Head of caudate nucleus (tissue), 42 donors: ENCODE measurements at regions not wholly inside any gene's neighbourhood (a gene's known extent, or its start where the extent isn't known, plus 50 kb on each side); places are given as distances from the start of the nearest gene placed in this dataset.

Source experiments
- DNase-seq, 42 donors: peaks; one replicate each; pipeline versions ENCODE4 v3.0.0 to v3.0.0-alpha.2; 2020 to 2021; ENCODE audit warnings: mixed read lengths in 7 of 42
- intact Hi-C: fragments of 100-400 bp; cut with DNase I; formaldehyde crosslinking; loops from one replicate; pipeline ENCODE4 v1.15.0; 2022

GRCh38 chr6:71106276-71106675 lies 149.4 kb upstream of the B3GAT2 start:
- intact Hi-C loops = no loop called here
- no peak for DNase-seq

GRCh38 chr6:71107911-71108420 lies 151.1 kb upstream of the B3GAT2 start:
- DNase-seq = peak in 5 of 42 donors; percentile 7 to 20 (median 10)
- intact Hi-C loops = no loop called here

DNA sequence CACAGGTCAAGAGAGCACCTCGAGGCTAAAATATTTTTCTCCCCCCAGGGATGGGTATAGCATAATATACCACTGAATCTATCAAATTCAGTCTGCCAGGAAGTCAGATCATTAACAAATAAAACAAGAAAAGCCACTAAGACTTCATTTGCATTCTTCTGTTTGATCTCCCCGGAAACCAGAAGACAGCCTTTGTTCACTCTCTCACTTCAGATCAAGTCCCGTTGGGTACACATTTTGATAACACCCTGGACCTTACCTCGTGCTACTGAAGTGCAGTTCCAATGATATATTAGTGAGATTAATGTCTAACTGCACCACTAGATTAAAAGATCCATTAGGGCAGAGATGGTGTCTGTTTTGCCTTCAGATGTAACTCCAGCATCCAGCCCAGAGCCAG lies 157.7 kb upstream of the B3GAT2 start:
- intact Hi-C loops = no loop called here
- no peak for DNase-seq

DNA sequence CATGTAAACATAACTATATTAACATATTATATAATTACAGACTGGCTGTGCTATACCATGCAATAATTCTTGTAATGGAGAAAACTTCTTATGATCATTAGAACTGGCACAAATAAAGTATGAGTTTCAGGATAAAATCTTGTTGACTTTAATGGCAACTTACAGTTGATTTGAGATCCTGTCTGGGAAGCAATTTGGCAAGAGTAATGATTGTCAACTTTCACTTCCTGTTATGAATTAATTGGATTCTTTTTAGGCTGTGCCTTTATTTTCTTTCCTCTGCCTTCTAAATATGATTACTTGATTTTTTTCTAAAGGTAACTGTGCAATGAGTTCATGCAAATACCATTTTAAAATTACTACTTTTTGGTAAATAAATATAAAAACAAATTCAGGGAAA lies 158.1 kb upstream of the B3GAT2 start:
- intact Hi-C loops = no loop called here
- DNase-seq = no peak

DNA sequence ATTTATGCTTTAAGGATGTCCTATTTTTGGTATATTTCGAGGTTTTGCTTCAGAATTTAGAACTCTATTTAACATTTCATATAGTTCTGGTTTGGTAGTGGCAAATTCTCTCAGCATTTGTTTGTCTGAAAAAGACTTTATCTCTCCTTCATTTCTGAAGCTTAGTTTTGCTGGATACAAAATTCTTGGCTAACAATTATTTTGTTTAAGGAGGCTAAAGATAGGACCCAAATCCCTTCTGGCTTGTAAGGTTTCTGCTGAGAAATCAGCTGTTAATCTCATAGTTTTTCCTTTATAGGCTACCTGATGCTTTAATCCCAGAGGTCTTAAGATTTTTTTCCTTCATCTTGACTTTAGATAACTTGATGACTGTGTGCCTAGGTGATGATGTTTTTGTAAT lies 162.7 kb upstream of the B3GAT2 start:
- no peak for DNase-seq
- intact Hi-C loops = no loop called here

DNA sequence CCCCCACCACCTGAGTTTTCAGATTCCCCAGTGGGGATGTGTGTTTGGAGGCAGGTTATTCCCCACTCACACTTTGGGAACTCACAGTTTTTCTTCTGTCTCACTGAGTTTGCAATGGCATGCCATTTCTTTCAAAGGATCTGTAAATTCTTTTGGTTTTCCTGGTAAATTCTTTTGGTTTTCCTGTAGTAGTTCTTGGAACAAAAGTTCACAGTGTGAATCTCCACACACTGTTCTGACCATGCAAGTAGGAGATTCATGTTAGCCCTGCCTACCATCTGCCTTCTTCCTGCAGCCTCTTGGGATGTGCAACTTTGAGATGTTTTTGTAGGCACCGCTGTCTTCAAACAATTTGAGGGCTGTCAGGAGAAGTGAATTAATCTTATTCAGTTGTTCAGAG lies 165.6 kb upstream of the OGFRL1 start:
- DNase-seq = no peak
- intact Hi-C loops = no loop called here

GRCh38 chr6:71124340-71124739 lies 164.3 kb upstream of the OGFRL1 start:
- no peak for DNase-seq
- intact Hi-C loops = no loop called here

DNA sequence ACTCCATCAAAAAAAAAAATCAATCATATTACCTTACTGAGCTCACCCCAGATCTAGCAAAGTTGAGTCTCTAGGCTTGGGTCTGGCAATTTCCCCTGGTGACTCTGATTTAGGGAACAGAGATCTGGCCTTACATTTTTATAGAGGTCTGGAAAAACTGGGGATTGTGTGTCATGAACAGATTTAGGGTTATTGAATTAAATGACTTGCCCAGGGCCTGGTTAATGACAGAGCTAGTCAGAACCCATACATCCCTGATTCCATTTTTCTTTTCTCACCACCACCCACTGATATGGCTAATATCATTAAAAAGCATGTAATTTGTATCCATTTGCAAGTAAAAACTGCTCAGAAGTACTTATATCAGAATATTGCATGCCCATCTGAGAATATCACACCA lies 163.4 kb upstream of the OGFRL1 start:
- intact Hi-C loops = no loop called here
- no peak for DNase-seq

GRCh38 chr6:71126506-71126905 lies 162.1 kb upstream of the OGFRL1 start:
- intact Hi-C loops = no loop called here
- no peak for DNase-seq

DNA sequence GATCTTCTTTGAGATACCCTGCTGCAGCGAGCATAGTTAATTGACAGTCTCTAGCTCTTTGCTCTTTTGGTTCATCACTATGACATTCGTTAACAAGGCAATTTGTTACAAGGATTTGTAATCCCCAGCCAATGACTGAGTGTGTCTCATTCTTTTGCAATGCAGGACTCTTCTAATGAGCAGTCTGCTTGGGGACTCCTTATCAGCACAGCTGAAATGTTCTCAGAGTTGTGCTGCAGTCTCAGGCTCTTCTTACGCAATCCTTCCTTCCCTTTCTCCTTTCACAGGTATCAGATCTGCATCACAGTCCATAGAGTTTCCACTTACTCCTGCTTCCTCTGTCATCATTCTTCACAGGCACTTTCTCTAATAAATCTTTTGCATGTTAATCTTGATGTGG lies 161.2 kb upstream of the OGFRL1 start:
- intact Hi-C loops = no loop called here
- DNase-seq = no peak

- intact Hi-C loops = no loop called here
- no peak for DNase-seq
Measured at GRCh38 chr6:71130277-71130676, 158.3 kb upstream of the OGFRL1 start.

- intact Hi-C loops = no loop called here
- DNase-seq = no peak
Measured at GRCh38 chr6:71134929-71135642, 153.5 kb upstream of the OGFRL1 start.

DNA sequence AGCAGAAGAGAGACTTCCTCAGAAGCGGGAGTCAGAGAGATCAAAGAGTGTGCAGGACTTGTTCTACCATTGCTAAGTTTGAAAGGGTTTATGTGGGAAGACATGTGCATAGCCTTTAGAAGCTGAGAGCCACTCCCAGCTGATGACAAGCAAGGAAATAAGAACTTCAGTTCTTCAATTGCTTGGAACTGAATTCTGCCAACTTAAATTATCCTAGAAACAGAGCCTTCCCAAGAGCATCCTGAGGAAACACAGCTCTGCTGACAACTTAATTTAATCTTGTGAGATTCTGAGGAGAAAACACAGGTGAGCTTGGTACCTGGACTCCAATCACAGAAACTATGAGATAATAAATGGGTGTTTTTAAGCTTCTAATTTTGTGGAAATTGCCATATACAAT lies 150.6 kb upstream of the OGFRL1 start:
- DNase-seq = no peak

GRCh38 chr6:71138376-71138775 lies 150.2 kb upstream of the OGFRL1 start:
- intact Hi-C loops = no loop called here
- no peak for DNase-seq

More for the DNA sequence above, 150.6 kb upstream of the OGFRL1 start:
- intact Hi-C loops = no loop called here

GRCh38 chr6:71139249-71139648 lies 149.4 kb upstream of the OGFRL1 start:
- intact Hi-C loops = no loop called here
- no peak for DNase-seq

DNA sequence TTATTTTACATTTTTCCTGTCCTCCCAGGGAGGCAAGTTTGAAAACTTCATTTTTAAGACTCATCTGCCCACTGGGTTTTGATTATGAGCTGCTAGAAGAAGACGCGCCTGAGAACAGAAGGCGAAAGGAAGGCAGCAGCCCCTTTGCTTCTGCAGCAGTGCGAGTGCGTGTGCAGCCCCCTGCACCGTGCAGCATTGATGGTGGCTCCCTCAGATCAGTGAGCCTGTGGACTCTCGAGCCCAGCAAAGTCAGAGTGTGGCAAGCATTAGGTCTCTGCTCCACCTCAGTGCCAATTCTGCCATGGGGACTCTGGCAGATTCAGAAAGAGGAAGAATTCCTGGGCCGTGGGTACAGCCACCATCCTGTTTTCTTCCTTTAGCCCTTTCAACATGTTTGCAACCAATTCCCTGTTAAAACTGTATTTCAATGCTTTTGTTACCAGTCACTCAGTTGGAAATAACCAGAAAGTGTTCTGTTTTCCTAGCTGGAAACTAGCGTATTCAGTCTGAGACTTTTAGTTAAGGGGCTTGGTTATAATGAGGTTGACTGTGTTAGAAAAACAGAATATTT lies 134.8 kb upstream of the OGFRL1 start:
- DNase-seq = peak in 3 of 42 donors; percentile 4 to 20 (median 10)
- intact Hi-C loops = no loop called here

- intact Hi-C loops = no loop called here
- DNase-seq = no peak
Measured at GRCh38 chr6:71157345-71157744, 131.3 kb upstream of the OGFRL1 start.

- DNase-seq = no peak
- intact Hi-C loops = no loop called here
Measured at GRCh38 chr6:71164890-71165289, 123.7 kb upstream of the OGFRL1 start.

DNA sequence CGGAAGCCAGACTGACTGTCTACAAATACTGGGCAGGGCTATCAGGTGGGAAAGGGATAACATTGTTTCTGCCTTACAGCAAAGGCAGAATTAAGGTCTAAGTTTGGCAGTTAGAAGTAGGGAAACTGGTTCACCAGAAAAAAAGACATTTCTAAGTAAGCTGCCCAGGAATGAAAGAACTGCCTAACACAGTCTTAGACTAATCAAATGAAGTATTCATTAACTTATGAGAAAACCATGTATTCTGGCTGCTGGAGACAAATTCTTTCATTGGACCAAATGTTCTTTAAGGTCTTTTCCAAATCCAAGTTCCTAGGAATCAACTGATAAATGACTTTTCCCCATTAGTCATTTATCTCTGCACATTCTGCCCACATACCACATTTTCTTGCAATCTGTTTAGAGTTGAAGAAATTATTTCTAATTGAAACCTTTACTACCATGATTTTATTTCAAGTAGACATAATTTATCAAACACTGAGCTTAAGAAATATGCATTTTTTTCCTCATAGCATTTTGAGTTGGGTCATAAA lies 120.3 kb upstream of the OGFRL1 start:
- intact Hi-C loops = no loop called here
- DNase-seq = no peak

GRCh38 chr6:71171497-71172070 lies 117.0 kb upstream of the OGFRL1 start:
- no peak for DNase-seq
- intact Hi-C loops = no loop called here
